ENCODE measurements at regions not wholly inside any gene's neighbourhood (a gene's known extent, or its start where the extent isn't known, plus 50 kb on each side); places are given as distances from the start of the nearest gene placed in this dataset.
"Not testable (repeated sequence)": the region's sequence is repeated elsewhere in the genome, so short reads cannot be mapped to it uniquely, and the experiment has no call there.

DNA sequence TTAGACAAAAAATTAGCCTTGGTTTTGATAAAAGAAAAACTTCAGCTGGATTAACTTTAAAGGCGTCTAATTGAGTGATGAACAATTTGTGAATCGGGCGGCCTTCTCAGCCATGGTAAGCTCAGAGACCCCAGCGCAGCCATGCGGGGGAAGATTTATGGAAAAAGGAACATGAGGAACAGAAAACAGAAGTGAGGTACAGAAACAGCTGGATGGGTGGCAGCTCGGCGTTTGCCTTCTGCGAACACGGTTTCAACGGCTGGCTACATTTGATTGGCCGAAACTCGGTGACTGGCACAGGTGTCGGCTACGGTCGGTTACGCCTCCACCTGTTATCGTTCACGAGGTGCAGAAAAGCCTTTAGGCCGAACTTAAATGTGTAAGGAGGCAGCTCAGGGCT is 401.4 kb upstream of the FAT1 start:
- no peak for DNase-seq (ENCODE audit: low spot score)

DNA sequence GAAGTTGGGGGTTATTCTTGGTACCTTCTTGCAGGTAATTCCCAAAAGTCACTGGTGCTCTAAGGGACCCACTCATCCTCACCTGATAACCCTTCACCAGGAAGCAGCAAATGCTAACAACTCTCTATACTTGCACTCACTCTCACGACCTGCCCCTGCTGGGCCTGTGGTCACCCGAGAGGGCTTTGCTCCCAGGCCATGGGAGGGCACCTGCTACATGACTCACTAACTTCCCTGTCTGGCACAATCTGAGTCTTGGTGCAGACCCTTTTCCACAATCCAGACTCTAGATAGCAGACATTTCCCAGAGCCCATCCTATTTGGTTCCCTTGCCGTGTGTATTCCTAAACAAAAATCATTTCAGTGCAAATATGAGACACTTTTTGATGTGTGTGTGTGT is 403.8 kb upstream of the FAT1 start:
- DNase-seq (ENCODE audit: low spot score) = no peak

DNA sequence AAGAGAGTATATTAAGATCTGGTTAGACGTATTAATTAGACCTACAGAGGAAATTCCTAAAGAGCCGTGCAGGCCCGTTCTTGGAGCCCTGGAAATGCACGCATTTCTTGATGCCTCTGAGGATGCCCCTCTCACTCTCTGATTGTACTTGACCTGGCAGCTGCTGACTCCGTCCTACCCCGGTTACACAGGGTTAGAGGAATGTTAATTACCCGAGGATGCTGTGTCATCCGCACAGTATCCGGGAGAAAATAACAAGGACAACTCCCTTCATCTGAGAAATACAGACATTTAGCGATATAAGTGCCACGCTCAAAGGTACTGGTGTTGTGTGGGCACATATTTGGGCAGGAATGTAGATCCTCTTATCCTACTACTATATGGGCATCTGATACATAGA is 404.6 kb upstream of the FAT1 start:
- peak; percentile 31 for DNase-seq (ENCODE audit: low spot score)

DNA sequence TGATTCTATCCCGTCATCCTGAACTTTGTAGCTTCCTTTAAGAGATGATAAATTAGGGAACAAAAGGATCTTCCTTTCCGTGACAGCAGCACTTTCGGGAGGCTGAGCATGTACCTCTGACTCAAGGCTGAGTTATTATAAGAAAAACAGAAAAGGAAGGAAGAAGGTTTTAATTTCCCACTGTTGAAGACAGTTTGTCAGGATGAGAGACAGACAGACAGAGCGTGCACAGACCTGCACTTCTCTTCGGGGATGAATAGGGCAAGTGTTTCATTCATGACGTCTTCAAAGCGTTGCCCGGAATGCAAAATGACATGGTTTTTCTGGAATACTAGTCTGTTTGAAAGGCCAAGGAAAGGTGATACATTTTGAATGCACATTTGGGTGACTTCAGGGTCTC is 405.3 kb upstream of the FAT1 start:
- DNase-seq (ENCODE audit: low spot score) = no peak

DNA sequence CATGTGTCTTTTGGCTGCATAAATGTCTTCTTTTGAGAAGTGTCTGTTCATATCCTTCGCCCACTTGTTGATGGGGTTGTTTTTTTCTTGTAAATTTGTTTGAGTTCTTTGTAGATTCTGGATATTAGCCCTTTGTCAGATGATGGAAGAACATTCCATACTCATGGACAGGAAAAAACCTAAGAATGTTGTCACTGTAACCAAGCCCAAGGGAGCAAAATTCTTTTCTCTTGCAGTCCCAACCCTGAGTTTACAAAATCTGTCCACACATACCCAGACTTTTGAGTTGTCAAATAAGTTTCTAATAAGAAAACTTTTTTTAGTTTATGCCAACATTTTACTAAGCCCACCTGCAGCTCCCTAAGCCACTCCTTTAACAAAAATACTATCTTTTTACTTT is 408.2 kb upstream of the FAT1 start:
- DNase-seq (ENCODE audit: low spot score) = not testable (repeated sequence)

DNA sequence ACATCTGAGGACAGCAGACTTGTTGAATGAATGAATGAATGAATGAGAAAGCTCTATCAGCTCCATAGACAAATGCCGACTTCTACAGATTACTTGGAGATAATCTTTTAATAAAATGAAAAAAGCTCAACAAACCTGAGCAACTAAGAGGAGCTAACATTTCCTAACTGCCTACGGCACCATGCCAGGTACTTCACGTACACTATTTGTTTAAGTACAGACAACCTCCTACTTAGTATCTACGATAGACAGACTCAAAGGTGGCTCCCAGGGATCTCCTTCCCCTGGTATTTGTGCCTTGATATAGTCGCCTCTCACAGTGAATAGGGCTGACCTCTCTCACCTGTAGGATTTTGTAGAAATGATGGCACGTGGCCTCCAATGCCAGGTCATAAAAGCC is 412.2 kb upstream of the FAT1 start:
- no peak for DNase-seq (ENCODE audit: low spot score)

DNA sequence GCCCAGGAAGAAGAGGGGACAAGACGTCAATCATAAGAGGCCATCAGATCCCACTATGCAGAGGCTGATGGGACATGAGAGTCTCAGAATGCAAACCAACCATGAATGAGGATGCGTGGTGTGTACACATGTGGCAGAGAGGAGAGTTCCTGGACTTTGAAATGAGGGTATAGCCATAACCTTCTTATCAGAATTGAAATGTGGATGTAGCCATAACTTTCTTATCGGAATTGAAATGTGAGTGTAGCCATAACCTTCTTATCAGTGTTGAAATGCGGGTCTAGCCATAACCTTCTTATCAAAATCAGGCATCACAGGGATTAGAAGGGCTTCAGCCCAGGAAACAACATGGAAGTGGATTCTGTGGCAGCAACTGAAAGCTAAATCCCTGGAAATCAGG is 415.5 kb upstream of the FAT1 start:
- no peak for DNase-seq (ENCODE audit: low spot score)

DNA sequence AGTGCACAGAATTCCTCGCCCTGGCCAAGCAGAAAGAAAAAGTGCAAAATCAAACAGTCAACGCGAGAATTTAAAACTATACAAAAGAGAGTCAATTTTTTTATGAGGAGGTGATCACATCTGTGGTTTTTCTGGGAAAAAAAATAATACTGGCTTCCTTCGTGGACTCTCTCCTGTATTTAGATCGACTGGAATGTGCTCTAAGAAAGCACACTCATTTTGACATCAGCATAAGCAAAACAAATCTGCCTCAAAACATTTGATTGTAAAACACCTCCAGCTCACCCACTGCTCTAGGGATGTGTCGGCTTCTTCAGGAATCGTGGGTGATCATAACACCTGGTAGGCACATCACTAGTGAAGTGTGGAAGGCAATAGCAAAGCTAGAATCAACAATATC is 417.4 kb upstream of the FAT1 start:
- no peak for DNase-seq (ENCODE audit: low spot score)

DNA sequence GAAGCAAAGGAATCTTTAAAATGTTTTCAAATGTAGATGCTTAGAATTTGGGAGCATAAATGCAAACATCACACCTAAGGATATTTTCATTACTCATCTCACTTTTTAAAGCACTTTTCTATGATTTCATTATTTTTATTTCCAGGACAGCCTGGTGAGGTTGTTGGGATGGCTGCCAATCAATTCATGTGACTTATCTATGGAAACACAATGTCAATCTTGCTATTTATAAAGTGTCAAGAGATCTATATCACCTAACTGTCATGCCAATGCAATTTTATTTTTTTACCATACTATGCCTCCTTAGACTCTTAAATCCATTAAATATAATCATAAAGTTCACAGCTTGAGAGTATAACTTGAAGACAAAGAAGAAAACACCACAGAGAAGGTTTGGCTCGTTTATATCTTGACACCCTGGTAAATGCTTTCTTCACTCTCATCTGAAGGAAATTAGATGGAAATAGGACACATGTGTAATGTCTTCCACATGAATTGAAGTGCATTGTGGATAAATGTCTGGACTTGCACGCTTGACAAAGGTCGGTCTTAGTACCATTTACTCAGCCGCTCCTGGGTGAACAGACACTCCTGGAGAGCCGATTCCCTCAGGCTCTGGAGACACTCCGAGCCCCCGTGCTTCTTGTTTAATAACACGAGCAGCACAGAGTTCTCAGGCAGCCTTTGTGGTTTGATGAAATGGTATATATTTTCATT is 425.7 kb upstream of the FAT1 start:
- DNase-seq (ENCODE audit: low spot score) = no peak

DNA sequence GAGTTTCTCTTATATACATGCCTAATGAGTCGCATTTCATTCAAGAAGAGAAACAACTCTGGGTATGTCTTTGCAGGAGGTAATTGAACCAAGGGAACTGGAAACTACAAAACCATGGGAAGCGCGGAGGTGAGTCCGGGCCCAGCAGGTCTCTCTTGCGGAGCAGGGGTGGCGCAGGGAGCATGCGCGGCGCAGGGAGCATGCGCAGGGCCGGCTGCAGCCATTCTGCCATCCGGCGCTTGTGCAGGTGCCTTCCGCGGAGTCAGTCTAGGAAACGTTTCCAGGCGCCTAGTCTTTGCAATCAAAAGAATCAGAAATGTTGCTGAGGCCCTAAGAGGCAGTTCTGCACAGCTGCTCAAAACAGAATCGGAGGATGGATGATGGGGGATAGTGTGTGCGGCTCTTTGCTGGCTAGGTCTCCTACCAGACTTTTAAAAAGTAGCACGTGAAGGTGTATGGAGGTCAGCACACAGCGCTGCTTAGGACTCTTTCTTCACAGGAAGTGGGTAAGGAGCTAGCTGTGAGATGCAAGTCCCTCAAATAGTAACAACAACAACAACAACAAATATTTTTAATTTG is 433.8 kb upstream of the FAT1 start:
- no peak for DNase-seq (ENCODE audit: low spot score)

DNA sequence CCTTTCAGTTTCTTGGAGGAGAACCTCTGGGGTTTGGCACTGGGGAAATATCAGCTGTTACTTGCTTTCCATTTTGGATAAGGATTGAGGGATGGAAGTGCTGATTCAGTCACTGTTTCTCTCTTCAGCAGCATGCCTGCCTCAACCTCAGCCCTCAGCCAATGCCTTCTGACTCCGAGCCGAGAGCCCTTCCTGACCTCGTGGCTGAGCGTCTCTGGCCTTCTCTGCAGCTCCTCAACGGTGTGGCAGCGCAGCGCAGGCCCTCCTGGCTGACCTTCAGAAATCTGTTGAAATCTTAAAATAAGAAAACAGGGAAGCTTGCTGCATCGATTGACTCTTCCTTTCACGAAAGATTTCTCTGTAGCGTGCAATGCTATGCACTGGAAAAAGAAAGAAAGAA is 434.3 kb upstream of the FAT1 start:
- DNase-seq (ENCODE audit: low spot score) = no peak

DNA sequence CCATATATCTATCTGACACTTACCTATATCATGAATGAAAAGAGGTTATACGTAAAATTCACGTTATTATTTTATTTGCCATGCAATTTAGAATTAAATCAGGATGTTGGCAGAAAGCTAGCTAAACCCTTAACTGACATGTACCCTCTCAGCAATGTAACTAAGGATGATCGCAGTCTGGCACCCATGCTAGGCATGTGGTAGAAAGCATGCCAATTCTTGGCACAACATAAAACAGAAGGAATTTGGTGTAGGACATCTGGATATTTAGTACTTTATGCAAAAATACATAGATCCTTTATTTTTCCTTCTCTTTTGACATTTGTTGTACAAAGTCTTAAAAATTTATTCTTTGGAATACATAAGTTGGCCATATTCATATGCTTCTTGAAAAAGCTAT is 436.8 kb upstream of the FAT1 start:
- DNase-seq (ENCODE audit: low spot score) = no peak

DNA sequence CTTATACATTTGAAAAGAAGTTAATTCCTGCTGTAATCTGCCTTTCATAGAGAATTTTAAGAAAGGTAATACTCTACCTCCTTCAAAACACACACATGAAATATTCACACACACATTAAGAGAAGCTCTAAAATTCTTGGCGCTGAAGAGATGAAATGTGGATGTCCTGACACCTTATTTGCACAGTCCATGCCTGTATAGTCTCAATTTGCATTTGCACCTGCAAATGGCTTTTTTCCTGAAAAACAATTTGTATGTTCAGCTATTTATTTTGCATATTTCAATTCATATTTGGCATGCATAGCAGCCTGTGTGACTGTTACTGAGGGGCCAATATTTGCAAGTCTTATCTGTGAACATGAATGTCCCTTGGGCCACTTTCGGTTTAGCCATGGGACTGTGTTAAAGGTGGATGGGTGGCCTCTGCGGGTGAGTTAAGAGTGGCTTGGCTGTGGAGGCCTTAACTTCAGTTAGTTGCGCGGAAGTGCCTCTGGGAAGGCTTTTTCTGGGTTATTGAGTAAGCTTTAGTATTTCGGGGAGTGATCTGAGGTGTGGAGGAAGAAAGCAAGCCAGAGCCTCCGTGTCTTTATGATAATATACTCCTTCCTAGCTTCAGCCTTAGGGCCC is 443.3 kb upstream of the FAT1 start:
- no peak for DNase-seq (ENCODE audit: low spot score)

DNA sequence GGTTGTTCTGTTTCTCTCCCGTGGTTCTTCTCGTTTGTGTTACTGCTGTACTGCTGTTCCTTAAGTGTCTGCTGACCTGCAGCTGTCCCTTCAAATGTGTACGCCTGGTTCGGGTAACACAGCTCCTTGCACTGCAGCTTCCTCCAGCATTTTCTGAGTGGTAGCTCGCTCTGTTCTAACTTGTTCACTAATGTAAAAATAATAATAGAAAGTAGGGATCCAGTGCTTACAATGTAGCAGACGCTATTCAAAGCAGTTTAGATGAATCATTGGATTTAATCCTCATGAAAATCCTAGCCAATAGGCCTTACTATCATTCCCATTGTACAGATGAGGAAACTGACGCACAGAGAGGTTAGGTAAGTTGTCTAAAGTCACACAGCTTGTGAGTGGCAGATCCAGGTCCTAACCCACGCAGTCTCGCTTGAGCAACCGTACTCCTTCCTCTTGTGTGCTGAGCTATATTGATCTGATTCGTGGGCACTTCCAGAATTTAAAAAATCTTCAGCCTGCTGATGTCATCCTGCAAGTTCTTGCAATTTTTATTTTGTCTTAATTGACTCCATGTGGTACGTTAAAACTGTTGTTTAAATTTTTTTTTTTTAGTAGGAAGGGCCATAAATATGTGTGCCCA is 448.2 kb upstream of the FAT1 start:
- no peak for DNase-seq (ENCODE audit: low spot score)

DNA sequence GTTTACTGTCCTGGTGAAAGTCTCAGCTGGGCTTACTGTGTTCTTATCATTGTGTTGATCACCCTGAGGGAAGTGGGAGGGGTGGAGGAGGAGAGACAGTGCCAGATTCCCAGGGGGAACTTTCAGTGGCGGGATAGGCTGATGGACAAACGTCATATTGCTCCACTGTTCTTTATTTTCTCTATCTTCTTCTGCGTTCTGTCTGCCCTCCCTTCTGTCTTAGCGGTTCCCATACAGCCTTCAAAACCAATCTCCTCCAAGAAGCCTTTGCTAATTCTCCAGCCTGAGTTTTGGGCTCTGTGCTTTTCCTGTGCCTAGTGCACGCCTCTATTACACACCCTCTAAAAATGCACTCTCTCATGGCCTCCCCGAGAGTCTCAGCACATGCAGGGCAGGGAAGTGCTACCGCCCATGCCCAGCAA is 448.7 kb upstream of the FAT1 start:
- DNase-seq (ENCODE audit: low spot score) = no peak

DNA sequence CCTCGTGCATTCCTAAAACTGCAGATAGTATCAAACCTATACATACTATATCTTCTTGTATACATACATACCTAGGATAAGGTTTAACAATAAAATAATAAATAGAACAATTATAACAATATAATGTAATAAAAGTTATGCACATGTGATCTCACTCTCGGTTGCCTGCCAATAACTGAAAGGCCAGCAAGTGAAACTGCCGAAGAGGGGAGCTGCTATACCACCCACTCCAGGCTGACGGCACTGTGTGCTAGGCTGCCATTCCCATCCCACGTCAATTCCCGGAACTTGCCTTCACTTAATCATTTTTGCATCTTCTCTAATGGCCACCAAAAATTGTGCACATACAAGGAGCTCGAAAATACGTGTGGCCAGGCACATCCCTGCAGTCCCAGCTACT is 451.1 kb upstream of the FAT1 start:
- DNase-seq (ENCODE audit: low spot score) = no peak

DNA sequence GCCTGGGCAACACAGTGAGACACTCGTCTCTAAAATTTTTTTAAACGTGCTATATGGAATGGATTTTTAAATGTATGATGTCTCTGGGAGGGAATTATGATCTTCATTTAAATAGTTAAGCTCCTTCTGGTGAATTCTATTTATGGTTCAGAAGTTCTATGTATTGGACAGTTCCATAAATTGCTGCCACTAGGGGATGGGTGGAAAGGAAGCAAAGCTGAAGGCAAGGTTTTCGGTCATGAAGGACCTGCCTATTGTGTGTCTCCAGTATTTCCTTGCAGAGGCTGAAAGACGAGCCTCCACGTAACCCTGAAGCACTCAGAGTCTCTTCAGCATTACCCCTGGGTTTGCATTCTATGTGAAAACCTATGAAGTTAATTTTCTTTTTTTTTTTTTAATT is 451.5 kb upstream of the FAT1 start:
- DNase-seq (ENCODE audit: low spot score) = no peak

DNA sequence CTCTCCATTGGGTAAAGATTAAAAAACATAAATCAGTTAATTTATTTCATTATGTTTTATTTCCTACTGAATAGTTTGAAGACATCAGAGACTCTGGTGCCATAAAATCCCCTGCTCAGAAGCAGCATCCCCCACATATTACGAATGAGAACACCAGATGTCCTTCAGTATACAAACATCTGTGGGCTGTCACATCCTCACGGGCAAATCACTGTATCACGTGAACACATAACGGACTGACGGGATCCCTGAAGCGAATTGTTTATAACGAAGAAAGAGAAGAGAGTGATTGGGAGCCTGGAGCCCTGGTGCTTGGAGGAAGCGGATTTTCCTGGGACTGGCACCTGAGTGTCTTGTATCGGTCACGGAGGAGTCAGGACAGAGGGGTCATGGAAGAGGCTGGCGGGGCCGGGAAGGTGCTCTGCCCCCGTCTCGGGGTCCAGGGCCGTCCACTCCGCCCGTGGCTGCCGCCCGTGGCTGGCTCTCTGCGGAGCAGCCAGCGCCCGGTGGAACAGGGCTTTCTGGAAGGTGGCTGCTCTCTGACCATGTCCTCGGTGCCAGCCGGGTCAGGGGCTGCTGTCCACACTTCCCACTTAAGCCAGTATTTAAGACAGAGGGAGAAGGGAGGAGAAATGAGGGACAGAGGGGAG is 452.7 kb upstream of the FAT1 start:
- DNase-seq (ENCODE audit: low spot score) = no peak

DNA sequence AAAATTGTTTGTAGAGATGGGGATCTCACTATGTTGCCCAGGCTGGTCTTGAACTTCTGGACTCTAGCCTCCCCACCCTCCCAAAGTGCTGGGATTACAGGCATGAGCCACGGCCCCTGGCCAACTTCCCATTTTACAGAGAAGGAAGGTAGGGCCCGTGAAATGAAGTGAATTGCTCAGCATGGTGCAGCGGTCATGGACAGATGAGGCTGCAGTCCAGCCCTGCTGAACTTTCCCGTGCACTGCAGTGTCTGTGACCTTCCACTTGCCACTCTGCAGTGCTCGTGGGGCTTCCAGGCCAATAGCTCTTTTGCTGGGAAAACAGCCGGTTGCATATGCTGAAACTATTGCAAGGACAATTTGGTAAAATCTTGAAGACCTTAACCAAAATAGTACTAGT is 454.4 kb upstream of the FAT1 start:
- DNase-seq (ENCODE audit: low spot score) = no peak

DNA sequence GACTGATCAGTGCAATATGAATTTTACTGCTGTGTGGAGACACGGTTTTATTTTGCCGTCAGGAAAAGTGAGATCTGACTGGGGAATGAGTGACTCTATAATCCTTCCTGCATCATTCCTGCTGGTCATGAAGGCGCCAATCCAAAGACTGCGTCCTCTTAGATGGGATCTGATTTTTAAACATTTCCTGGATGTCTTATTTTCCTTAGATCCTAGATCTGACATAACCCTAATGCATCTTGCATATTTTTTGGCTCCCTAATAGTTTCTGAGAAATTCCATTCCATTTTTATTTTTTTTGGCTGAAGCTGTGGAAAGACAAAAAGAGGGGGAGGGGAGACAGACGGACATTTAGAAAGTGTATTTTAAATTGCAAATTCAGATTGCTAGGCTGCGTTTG is 454.9 kb upstream of the FAT1 start:
- DNase-seq (ENCODE audit: low spot score) = no peak

DNA sequence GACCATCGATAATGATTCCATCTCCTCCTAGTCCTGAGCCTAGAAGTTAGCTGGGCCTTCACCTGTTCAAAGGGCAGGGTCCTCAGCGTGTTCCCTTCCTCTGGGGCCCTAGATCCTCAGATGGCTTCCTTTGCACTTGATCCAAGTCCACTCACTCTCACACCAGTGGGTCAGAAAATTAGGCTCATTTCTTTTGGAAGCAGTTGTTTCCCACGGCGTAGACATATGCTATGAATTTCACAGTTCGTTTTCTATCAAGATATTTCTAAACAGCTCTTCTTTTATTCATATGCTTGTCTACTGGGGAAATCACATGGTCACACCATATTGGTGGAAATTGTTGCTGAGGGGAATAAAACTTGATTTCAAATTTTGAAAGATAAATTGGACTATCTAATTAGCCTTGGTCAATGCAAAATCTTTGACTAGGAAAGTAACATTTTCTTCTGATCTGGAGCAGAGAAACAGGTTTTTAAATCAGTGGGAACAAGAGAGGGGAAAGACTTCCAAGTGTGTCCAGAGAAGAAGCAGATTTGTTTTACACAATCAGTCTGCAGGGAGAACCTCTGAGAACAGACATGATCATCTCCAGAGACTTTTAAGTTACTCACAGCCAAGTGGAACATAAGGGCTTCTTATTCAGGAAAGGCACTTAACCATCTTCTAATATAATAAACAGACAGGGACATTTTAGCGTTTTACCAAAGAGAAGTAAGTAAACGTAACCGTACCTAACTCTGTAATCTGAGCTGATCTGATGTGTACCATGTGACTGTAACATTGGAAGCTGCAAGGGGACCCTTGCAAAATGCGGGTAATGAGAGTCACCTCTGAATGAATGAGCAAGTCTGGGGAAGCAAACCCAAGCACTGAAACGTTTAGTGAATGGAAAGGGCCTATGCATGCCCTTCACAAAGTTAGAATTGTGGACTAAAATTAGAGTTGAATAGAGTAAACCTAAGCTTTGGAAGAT is 455.7 kb upstream of the FAT1 start:
- no peak for DNase-seq (ENCODE audit: low spot score)

DNA sequence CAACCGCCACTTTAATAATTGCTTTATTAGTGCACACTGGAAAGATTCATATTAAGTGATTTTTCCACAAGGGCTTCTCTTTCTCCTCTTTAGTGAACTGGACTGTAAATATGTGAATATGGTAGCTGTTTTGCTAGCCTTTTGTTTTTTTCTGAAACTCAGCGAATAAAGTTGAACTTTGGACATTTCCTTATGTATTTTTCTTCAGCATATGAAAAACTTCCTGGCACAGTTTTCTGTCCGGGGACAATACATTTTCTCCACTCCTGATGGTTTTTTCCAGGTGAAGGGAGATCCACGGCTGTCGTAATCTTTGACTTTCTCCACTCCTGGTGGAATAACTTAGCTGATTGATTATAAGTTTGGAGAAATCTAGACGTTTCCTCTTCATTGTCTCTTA is 457.4 kb upstream of the FAT1 start:
- no peak for DNase-seq (ENCODE audit: low spot score)
